Lower leg skin (tissue), 3 donors: ENCODE measurements at regions not wholly inside any gene's neighbourhood (a gene's known extent, or its start where the extent isn't known, plus 50 kb on each side); places are given as distances from the start of the nearest gene placed in this dataset.

Experiments
- POLR2A ChIP-seq, 2 donors: fragments of 450-650 bp; IDR thresholded peaks; one replicate each; pipeline ENCODE4 v1.6.1; 2016 to 2017; ENCODE audit warnings: antibody characterized with exemption in 2 of 2, mild to moderate bottlenecking in 1 of 2, moderate library complexity in 1 of 2
- TF ChIP-seq, protein P1 (sequence below), 3 donors: fragments of 450-650 bp; IDR thresholded peaks; one replicate each; pipeline ENCODE4 v1.5.1; 2016; ENCODE audit warnings: antibody characterized with exemption in 3 of 3, mild to moderate bottlenecking in 3 of 3, moderate library complexity in 2 of 3

DNA sequence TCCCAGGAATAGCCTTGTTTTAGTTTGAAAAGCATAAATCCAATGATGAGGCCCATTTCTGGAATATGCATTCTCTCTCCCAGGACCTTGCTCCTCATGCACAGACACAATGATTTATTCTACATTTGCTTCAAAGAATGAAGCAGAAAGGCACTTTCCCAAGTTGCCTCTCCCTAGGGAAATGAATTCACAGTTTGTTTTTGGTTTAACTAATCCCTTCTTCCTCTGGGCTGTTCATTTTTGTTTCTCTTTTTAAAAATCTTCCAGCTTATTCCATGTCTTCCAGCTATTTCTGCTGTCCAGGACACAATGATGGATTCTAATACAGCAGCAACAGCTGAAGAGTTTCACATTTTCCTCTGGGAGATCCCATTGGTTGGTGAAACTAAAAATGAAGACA, 1529.2 kb upstream of the TENM4 start:
- TF ChIP-seq, protein P1, sequence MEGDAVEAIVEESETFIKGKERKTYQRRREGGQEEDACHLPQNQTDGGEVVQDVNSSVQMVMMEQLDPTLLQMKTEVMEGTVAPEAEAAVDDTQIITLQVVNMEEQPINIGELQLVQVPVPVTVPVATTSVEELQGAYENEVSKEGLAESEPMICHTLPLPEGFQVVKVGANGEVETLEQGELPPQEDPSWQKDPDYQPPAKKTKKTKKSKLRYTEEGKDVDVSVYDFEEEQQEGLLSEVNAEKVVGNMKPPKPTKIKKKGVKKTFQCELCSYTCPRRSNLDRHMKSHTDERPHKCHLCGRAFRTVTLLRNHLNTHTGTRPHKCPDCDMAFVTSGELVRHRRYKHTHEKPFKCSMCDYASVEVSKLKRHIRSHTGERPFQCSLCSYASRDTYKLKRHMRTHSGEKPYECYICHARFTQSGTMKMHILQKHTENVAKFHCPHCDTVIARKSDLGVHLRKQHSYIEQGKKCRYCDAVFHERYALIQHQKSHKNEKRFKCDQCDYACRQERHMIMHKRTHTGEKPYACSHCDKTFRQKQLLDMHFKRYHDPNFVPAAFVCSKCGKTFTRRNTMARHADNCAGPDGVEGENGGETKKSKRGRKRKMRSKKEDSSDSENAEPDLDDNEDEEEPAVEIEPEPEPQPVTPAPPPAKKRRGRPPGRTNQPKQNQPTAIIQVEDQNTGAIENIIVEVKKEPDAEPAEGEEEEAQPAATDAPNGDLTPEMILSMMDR (IDR thresholded peaks at IDR 0.05): no peak
- TF ChIP-seq POLR2A (IDR thresholded peaks at IDR 0.05): no peak
